ENCODE measurements at regions not wholly inside any gene's neighbourhood (a gene's known extent, or its start where the extent isn't known, plus 50 kb on each side); places are given as distances from the start of the nearest gene placed in this dataset.

DNA sequence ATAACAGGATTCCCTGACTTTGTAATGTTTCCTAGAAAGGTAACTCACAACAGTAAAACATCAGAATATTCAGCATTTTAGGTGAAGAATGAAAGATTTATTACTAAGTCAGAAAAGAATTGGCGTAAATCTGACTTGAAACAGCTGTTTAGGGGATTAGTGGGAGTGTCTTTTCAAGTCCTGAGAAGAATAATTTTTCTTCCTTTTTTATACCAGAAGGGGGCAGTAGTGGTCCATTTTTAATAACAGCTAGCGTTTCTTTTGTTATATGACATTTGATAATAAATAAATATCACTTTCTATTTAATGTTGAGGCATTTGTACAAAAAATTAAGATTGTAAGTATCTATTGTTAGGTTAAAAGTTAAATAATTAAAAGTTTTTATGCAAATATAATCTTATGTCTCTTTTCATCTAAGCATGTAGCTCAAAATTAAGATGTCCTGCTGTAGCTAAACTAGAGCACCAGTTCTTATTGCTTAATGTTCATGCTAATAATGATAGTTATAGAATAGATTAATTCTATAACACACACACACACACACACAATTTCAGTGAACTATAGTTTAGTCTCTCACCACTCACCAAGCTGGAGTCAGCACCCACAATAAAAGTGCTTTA, 258.7 kb upstream of the ARRDC3 start:
- TF ChIP-seq, protein P1, sequence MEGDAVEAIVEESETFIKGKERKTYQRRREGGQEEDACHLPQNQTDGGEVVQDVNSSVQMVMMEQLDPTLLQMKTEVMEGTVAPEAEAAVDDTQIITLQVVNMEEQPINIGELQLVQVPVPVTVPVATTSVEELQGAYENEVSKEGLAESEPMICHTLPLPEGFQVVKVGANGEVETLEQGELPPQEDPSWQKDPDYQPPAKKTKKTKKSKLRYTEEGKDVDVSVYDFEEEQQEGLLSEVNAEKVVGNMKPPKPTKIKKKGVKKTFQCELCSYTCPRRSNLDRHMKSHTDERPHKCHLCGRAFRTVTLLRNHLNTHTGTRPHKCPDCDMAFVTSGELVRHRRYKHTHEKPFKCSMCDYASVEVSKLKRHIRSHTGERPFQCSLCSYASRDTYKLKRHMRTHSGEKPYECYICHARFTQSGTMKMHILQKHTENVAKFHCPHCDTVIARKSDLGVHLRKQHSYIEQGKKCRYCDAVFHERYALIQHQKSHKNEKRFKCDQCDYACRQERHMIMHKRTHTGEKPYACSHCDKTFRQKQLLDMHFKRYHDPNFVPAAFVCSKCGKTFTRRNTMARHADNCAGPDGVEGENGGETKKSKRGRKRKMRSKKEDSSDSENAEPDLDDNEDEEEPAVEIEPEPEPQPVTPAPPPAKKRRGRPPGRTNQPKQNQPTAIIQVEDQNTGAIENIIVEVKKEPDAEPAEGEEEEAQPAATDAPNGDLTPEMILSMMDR (IDR thresholded peaks at IDR 0.05; ENCODE audit: poor library complexity, severe bottlenecking), result peak; percentile 75
- TF ChIP-seq EZH2 (IDR thresholded peaks at IDR 0.05; ENCODE audit: borderline replicate concordance, insufficient read depth, low read length, poor library complexity, severe bottlenecking), result no peak
- TF ChIP-seq SMC3 (conservative IDR thresholded peaks at IDR 0.05; ENCODE audit: poor library complexity), result peak; percentile 72
